ENCODE measurements at regions not wholly inside any gene's neighbourhood (a gene's known extent, or its start where the extent isn't known, plus 50 kb on each side); places are given as distances from the start of the nearest gene placed in this dataset.

DNA sequence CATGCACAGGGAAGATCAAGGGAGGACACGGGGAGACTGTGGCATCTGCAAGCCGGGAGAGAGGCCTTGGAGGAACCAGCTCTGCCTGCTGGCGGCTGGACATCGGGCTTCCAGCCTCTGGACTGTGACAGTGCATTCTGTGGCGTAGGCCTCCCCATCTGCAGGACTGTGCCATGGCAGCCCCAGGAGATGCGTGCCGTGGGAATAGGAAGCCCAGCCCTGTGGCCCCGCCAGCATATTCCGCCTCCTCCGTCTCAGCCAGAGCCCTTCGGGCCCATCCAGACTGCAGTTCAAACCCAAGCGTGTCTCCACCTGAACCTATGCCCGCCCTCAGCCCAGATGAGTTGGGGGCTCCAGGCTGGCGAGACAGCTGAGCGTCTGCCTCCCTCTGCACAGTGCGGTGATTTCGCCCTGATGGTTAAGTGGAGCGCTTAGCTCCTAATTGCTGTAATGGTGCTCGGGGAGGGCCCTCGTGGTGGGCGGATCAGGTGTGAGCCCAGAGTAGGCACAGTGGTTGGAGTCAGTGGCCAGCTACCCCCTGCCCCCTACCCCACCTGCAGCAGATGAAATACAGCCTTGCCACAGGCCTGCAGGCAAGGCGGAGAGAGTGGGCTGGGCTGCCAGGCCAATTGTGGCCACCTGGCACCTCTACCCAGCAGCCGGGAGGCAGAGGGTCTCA is 133.9 kb downstream of the HMX1 start:
- H3K4me1 Mint-ChIP-seq = no peaks in the 10 kb centered on the region
- DNase-seq (no peak), ATAC-seq (replicated peaks in 1 of 4) (no peak)
- Histone ChIP-seq H3K4me1 (ENCODE audit: control insufficient read depth in 1 of 2, extremely low read depth in 1 of 2, insufficient read depth in 2 of 2, low read length in 2 of 2) (no peaks in the 10 kb centered on the region), H3K27me3 (replicated peaks in 1 of 2; ENCODE audit: control insufficient read depth in 2 of 2, extremely low read depth in 1 of 2, insufficient read depth in 2 of 2, low read length in 1 of 2) (no peaks in the 10 kb centered on the region), H3K9me3 (no peaks in the 10 kb centered on the region), H3K36me3 (ENCODE audit: control insufficient read depth in 2 of 2, extremely low read depth in 1 of 2, insufficient read depth in 1 of 2, low read length in 1 of 2) (no peaks in the 10 kb centered on the region), H3K27ac (ENCODE audit: low read length) (no peak overlapping the region), H3K4me3 (ENCODE audit: control insufficient read depth in 1 of 2, extremely low read depth in 1 of 2, low read length in 1 of 2) (no peak overlapping the region)
- peaks cover 0 to under 1% of the 10 kb centered on the region in 2 donors for H3K27me3 Mint-ChIP-seq
- ChIA-PET POLR2A (no interaction called here), CTCF (no interaction called here)
- no peaks in the 10 kb centered on the region for H3K36me3 Mint-ChIP-seq
- no peak overlapping the region for H3K4me3 Mint-ChIP-seq
- 88% methylated on average over 21 of the region's 23 CpGs for WGBS (ENCODE audit: insufficient coverage)
- no peak overlapping the region for H3K27ac Mint-ChIP-seq
- H3K9me3 Mint-ChIP-seq = peaks cover 0 to 10% (median 0%) of the 10 kb centered on the region in 3 donors

DNA sequence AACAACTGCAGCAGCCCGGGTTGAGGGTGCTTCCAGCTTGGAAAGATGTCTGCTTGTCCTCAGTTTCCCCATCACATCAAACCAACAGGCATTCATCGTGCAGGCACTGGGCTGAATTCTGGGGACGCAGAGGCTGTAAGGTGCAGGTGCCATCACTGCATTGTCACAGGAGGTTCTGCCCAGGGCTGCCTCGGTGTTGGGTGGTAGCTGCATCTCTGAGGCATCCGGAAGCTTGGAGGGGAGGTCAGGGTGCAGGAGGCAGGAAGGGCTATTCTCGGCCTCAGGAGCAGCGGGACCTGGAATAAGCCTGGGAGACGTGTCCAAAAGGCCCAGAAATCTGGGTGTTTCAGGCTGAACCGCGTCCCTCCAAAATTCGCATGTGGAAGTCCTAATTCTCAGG is 134.6 kb downstream of the HMX1 start:
- ChIA-PET POLR2A (no interaction called here), CTCF (no interaction called here)
- WGBS (ENCODE audit: insufficient coverage) = 84% methylated on average over 11 of the region's 11 CpGs

DNA sequence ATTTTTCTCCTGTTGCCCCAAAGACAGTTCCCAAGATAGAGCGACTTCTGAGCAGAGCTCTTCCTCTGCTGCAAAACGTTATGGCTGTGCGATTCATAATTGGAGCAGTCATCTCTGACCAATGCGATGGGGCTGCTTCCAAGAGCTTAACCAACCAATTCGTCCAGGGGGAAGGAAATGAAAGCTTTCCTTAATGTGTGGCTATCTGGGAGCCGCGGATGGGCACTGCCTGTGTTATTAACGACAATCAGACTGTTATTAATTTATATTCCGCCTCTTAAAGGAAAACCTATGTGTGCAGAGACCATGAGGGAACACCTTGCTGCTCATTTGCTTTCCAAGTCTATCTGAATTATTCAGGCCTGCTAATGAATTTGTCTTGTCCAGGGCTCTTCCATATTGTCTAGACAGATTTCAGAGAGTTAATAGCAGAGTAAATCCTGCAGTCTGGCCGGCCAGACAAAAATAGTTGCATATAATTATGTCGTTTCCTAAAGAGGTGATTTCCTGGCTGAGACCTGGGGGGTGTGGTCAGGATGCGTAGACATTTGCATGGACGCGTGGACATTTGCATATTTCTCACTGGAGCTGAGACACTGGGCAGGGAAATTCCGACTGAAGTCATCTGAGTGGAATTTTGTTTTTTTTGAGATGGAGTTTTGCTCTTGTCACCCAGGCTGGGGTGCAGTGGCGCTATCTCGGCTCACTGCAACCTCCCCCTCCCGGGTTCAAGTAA is 135.4 kb downstream of the HMX1 start:
- H3K27me3 ChIP-seq (replicated peaks in 1 of 2; ENCODE audit: control insufficient read depth in 2 of 2, extremely low read depth in 1 of 2, insufficient read depth in 2 of 2, low read length in 1 of 2) = no peaks in the 10 kb centered on the region
- no peaks in the 10 kb centered on the region for H3K4me1 Mint-ChIP-seq
- WGBS (ENCODE audit: insufficient coverage) = 70% methylated on average over 9 of the region's 18 CpGs
- H3K36me3 Mint-ChIP-seq = no peaks in the 10 kb centered on the region
- no peaks in the 10 kb centered on the region for H3K9me3 ChIP-seq
- H3K27ac ChIP-seq (ENCODE audit: low read length) = no peak overlapping the region
- ChIA-PET CTCF (no interaction called here), POLR2A (no interaction called here)
- no peaks in the 10 kb centered on the region for H3K36me3 ChIP-seq (ENCODE audit: control insufficient read depth in 2 of 2, extremely low read depth in 1 of 2, insufficient read depth in 1 of 2, low read length in 1 of 2)
- no peaks in the 10 kb centered on the region for H3K27me3 Mint-ChIP-seq
- H3K9me3 Mint-ChIP-seq = peaks cover 0 to 10% (median 0%) of the 10 kb centered on the region in 3 donors
- no peak for ATAC-seq (replicated peaks in 1 of 4)
- DNase-seq = no peak
- H3K27ac Mint-ChIP-seq = no peak overlapping the region
- H3K4me3 ChIP-seq (ENCODE audit: control insufficient read depth in 1 of 2, extremely low read depth in 1 of 2, low read length in 1 of 2) = no peak overlapping the region
- H3K4me1 ChIP-seq (ENCODE audit: control insufficient read depth in 1 of 2, extremely low read depth in 1 of 2, insufficient read depth in 2 of 2, low read length in 2 of 2) = no peaks in the 10 kb centered on the region
- no peak overlapping the region for H3K4me3 Mint-ChIP-seq

More for the DNA sequence above, 134.6 kb downstream of the HMX1 start:
- H3K36me3 ChIP-seq (ENCODE audit: control insufficient read depth in 2 of 2, extremely low read depth in 1 of 2, insufficient read depth in 1 of 2, low read length in 1 of 2) = no peaks in the 10 kb centered on the region
- no peaks in the 10 kb centered on the region for H3K27me3 ChIP-seq (replicated peaks in 1 of 2; ENCODE audit: control insufficient read depth in 2 of 2, extremely low read depth in 1 of 2, insufficient read depth in 2 of 2, low read length in 1 of 2)
- no peaks in the 10 kb centered on the region for H3K36me3 Mint-ChIP-seq
- H3K27ac ChIP-seq (ENCODE audit: low read length) = no peak overlapping the region
- no peak overlapping the region for H3K27ac Mint-ChIP-seq
- no peaks in the 10 kb centered on the region for H3K4me1 Mint-ChIP-seq
- no peak overlapping the region for H3K4me3 ChIP-seq (ENCODE audit: control insufficient read depth in 1 of 2, extremely low read depth in 1 of 2, low read length in 1 of 2)
- H3K4me3 Mint-ChIP-seq = no peak overlapping the region
- H3K9me3 Mint-ChIP-seq = peaks cover 0 to 10% (median 0%) of the 10 kb centered on the region in 3 donors
- no peaks in the 10 kb centered on the region for H3K9me3 ChIP-seq
- no peak for DNase-seq
- no peaks in the 10 kb centered on the region for H3K4me1 ChIP-seq (ENCODE audit: control insufficient read depth in 1 of 2, extremely low read depth in 1 of 2, insufficient read depth in 2 of 2, low read length in 2 of 2)
- no peak for ATAC-seq (replicated peaks in 1 of 4)
- no peaks in the 10 kb centered on the region for H3K27me3 Mint-ChIP-seq

DNA sequence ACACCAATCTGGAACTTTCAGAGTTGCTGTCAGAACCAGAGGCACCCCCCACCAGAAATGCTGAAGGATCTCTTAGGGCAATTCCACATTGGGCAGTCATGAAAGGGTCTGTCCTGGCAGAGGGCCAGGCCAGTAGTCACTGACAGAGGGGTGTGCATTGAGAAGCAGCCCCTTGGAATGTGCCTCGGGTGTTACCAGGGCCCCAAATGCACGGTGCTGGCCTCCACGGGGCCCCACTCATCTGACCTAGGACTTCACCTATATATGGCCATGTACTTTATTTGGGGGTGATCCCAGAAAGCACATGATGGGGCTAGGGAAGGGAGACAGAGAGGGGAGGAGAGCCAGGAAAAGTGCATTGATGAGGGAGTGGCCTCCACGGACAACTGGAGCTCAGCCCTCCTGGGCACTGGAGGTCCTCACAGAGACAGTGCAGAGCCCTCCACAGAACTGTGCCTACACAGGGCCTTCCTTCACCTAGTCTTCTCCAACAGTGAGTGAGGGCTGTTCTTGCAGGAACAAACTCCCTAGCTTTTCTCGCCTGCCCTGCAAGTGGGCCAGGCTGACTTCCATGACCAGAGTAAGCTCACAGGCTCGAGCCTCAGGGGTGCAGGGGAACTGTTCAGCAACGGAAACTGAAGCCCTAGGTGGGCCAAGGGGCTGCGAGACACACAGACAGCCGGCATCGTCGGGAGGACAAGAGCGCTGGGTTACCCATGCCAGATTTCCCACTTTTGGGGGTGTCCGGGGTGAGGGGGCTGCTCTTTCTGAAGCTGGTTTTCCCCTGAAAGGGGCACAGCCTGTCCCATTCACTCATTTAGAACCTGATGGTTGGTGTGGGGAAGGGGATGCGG is 136.2 kb downstream of the HMX1 start:
- POLR2A ChIA-PET = no interaction called here
- H3K27me3 ChIP-seq (replicated peaks in 1 of 2; ENCODE audit: control insufficient read depth in 2 of 2, extremely low read depth in 1 of 2, insufficient read depth in 2 of 2, low read length in 1 of 2) = no peaks in the 10 kb centered on the region
- Mint-ChIP-seq H3K4me3 (no peak overlapping the region), H3K4me1 (no peaks in the 10 kb centered on the region), H3K36me3 (no peaks in the 10 kb centered on the region), H3K27ac (no peak overlapping the region), H3K27me3 (no peaks in the 10 kb centered on the region), H3K9me3 (peaks cover 0 to 10% (median 0%) of the 10 kb centered on the region in 3 donors)
- CTCF ChIA-PET = no interaction called here
- no peaks in the 10 kb centered on the region for H3K9me3 ChIP-seq
- 78% methylated on average over 7 of the region's 14 CpGs for WGBS (ENCODE audit: insufficient coverage)
- no peaks in the 10 kb centered on the region for H3K36me3 ChIP-seq (ENCODE audit: control insufficient read depth in 2 of 2, extremely low read depth in 1 of 2, insufficient read depth in 1 of 2, low read length in 1 of 2)
- H3K27ac ChIP-seq (ENCODE audit: low read length) = no peak overlapping the region
- ATAC-seq (replicated peaks in 1 of 4) (no peak), DNase-seq (no peak)
- H3K4me1 ChIP-seq (ENCODE audit: control insufficient read depth in 1 of 2, extremely low read depth in 1 of 2, insufficient read depth in 2 of 2, low read length in 2 of 2) = no peaks in the 10 kb centered on the region
- H3K4me3 ChIP-seq (ENCODE audit: control insufficient read depth in 1 of 2, extremely low read depth in 1 of 2, low read length in 1 of 2) = no peak overlapping the region

DNA sequence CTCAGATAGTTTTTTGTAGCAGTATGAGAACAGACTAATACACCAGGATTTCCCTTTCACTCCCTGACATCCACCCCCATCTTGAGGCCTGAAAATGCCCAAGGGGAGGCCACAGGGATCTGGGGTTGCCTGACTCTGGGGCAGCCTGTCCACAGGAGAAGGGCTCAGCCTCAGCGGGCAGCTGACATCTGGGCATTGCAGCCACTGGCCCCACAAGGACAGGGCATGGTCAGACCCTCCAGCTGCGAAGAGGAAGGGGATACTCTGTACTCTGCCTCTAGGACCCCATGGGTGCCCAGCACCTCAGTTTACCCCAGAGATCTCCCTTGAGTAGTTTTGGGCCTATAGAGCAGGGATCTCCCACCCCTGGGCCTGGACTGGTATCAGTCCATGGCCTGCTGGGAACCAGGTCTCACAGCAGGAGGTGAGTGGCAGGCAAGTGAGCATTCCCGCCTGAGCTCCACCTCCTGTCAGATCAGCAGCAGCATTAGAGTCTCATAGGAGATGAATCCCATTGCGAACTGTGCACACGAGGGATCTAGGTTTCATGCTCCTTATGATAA is 138.9 kb downstream of the HMX1 start:
- ATAC-seq (replicated peaks in 1 of 4) = no peak
- ChIA-PET POLR2A (no interaction called here), CTCF (no interaction called here)
- no peaks in the 10 kb centered on the region for H3K4me1 Mint-ChIP-seq
- no peaks in the 10 kb centered on the region for H3K27me3 Mint-ChIP-seq
- no peak overlapping the region for H3K4me3 Mint-ChIP-seq
- Histone ChIP-seq H3K27me3 (replicated peaks in 1 of 2; ENCODE audit: control insufficient read depth in 2 of 2, extremely low read depth in 1 of 2, insufficient read depth in 2 of 2, low read length in 1 of 2) (no peaks in the 10 kb centered on the region), H3K4me3 (ENCODE audit: control insufficient read depth in 1 of 2, extremely low read depth in 1 of 2, low read length in 1 of 2) (no peak overlapping the region), H3K27ac (ENCODE audit: low read length) (no peak overlapping the region), H3K36me3 (ENCODE audit: control insufficient read depth in 2 of 2, extremely low read depth in 1 of 2, insufficient read depth in 1 of 2, low read length in 1 of 2) (no peaks in the 10 kb centered on the region), H3K4me1 (ENCODE audit: control insufficient read depth in 1 of 2, extremely low read depth in 1 of 2, insufficient read depth in 2 of 2, low read length in 2 of 2) (no peaks in the 10 kb centered on the region), H3K9me3 (no peaks in the 10 kb centered on the region)
- WGBS (ENCODE audit: insufficient coverage) = 100% methylated on average over 1 of the region's 5 CpGs
- no peaks in the 10 kb centered on the region for H3K36me3 Mint-ChIP-seq
- no peak for DNase-seq
- H3K27ac Mint-ChIP-seq = no peak overlapping the region
- H3K9me3 Mint-ChIP-seq = peaks cover 0 to 10% (median 0%) of the 10 kb centered on the region in 3 donors

DNA sequence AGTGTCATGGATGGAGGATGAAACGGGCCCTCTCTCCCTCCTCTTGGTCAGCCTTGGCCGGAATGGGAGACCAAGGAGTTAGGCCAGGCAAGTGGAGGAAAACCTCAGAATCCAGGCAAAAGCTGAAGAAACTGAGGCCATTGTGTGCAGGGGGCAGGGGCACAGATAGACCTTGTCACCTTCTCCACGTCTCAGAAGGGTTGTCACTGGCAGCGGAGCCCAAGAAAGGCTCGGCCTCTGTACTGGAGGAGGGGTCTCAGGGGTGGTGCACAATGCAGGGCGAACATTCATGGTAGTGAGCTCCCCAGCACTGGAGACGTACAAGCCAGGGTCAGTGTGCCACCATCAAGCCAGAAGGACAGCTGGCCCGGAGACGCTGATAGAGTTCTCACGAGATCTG is 139.5 kb downstream of the CPZ start:
- POLR2A ChIA-PET = no interaction called here

More for the DNA sequence above, 139.5 kb downstream of the CPZ start:
- Mint-ChIP-seq H3K27ac (no peak overlapping the region), H3K36me3 (no peaks in the 10 kb centered on the region), H3K4me3 (no peak overlapping the region), H3K4me1 (no peaks in the 10 kb centered on the region), H3K27me3 (peaks cover 0 to under 1% of the 10 kb centered on the region in 2 donors), H3K9me3 (peaks cover 0 to 10% (median 0%) of the 10 kb centered on the region in 3 donors)
- Histone ChIP-seq H3K4me3 (ENCODE audit: control insufficient read depth in 1 of 2, extremely low read depth in 1 of 2, low read length in 1 of 2) (no peak overlapping the region), H3K9me3 (no peaks in the 10 kb centered on the region), H3K27me3 (replicated peaks in 1 of 2; ENCODE audit: control insufficient read depth in 2 of 2, extremely low read depth in 1 of 2, insufficient read depth in 2 of 2, low read length in 1 of 2) (no peaks in the 10 kb centered on the region), H3K4me1 (ENCODE audit: control insufficient read depth in 1 of 2, extremely low read depth in 1 of 2, insufficient read depth in 2 of 2, low read length in 2 of 2) (no peaks in the 10 kb centered on the region), H3K27ac (ENCODE audit: low read length) (no peak overlapping the region), H3K36me3 (ENCODE audit: control insufficient read depth in 2 of 2, extremely low read depth in 1 of 2, insufficient read depth in 1 of 2, low read length in 1 of 2) (no peaks in the 10 kb centered on the region)
- 75% methylated on average over 8 of the region's 10 CpGs for WGBS (ENCODE audit: insufficient coverage)
- CTCF ChIA-PET = no interaction called here
- DNase-seq (no peak), ATAC-seq (replicated peaks in 1 of 4) (no peak)
